ENCODE measurements at regions not wholly inside any gene's neighbourhood (a gene's known extent, or its start where the extent isn't known, plus 50 kb on each side); places are given as distances from the start of the nearest gene placed in this dataset.
"Not testable (repeated sequence)": the region's sequence is repeated elsewhere in the genome, so short reads cannot be mapped to it uniquely, and the experiment has no call there.

DNA sequence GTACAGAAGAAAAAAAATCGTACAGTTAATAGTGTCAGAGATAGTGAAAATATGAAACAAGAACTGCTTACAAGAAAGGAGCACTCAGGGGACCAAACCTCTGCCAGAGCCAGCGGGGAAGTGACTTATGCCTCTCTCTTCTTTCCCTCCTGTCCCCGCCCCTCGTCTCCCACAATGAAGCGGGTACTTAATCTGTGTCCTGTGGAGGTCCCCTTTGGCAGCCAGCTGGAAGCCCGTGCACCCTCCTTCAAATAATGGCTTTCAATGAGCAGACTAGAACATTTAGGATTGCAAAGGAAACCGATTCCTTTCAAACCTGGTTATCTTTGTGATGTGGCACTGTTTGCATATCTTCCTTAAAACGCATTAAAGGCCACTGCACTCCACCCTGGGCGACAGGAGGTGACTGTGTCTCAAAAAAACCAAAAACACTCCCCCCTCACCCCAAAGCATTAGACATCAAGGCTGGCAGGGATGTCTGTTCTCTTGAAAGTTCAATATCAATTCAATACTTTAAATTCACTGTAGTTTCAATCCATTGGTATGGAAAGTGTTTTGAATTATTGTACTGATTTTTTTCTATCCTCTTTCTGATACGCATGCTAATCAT, 51.7 kb downstream of the PPIAL4C start:
- DNase-seq: not testable (repeated sequence)

DNA sequence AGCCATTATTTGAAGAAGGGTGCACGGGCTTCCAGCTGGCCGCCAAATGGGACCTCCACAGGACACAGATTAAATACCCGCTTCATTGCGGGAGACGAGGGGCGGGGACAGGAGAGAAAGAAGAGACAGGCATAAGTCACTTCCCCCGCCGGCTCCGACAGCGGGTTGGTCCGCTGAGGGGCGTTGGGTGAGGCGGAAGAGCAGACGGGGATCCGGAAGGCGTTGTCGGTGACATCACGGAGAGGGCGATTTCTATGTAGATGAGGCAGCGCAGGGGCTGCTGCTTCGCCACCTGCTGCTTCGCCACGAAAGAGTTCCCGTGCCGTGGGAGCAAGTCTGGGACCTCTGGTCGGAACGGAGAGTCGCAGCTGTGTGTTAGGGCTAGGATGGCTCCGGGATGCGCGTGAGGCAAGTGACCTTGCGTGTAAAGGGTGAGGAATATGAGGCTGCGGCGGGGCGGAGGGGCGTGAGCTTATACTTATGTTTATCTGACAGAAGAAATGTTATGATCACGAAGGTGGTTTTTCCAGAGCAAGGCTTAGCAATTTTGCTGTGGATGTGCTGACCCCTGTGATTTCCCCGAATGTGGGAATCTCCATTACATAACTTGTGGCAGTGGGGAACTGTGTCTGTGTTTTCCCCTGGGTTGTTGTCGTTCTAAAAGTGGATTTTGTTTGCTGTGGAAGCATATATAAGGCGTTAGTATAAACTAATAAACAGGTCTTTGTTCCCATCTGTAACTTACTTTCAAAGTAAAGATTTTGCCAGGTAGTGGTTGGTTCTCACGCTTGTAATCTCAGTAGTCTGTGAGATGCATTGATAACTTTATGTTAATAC, 52.9 kb downstream of the PPIAL4C start:
- peak; percentile 87 for DNase-seq

DNA sequence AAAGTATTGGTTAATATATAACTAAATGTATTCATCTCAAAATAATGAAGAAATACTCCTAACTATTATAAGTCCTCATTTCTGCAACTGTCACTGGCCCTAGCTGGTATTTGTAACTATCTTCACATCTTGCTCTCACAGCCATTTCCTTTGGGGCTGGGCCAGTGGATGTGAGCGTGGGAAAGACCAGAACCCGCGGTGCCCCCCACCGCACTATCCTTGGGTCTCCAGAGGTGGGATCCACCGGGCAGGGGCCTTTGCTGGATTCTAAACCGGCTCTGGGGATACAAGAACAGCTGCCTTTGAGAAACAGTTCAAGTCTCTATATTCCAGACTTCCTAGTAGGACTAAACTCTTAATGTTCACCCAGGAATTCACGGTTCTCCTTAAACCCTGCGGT, 54.8 kb downstream of the PPIAL4C start:
- not testable (repeated sequence) for DNase-seq

DNA sequence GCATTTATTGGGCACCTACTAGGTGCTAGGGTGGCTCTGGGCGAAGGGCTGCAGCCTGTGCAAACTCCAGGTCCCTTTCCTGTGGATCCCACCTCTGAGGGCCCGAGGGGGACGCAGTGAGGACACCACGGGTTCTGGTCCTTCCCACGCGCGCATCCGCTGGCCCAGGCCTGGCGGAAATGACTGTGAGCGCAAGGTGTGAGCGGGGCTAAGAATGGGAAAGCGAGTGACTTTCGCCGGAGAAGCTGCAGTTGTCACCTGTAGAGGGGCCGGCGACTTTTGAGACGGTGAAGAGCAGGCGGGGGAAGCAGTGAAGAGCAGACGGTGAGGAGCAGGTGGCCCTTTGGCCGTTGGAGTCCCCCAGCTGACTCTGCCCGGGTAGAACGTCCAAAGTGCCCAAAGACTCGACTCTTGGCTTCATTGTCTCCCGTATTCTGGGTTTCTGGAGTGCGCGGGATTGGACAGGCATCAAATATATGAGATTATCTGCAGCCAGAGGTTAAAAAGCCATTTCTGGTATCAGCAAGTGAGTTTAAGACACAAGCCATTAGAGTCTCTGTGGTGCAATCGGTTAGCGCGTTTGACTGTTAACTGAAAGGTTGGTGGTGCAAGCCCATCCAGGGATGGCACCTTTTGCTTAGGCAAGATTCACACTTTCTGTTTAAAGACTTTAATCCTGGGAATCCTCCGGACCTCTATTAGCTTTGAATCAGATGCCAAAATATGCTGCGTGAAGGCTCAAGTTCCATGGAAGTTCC, 55.4 kb downstream of the PPIAL4C start:
- not testable (repeated sequence) for DNase-seq

DNA sequence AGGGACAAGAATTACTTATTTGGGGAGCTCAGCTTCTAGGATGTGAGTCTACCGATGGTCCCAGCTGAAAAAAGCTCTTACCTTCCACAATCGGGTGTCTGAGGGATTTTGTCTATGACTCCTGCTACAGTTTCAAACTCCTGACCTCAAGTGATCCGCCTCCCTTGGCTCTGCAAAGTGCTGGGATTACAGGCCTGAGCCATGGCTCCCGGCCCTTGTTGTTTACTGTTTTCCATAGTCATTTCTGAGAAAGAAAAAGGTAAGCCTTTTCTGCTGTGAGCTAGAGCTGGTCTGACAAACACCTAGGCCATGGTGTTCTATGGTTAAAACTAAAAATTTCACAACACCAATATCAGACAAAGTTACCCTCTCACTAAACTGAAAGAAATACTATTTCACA, 57.5 kb downstream of the PPIAL4C start:
- DNase-seq: not testable (repeated sequence)

DNA sequence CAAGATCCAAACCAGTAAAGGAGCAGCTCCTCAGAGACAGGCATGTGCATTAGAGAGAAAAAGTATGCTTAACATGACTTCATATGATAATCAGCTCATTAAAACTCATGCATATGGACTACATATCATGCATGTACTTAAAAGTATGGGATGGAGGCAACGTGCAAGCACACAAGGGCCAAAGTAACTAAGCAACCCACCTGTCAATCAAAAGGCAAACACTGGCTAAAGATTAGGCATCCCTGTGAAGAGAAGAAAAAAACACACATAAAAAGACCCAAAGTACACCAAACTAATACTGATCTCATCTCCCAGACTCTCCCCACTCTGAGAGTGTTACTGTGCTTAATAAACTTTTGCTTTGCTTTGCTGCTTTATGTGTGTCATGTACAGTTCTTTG, 61.2 kb downstream of the PPIAL4C start:
- DNase-seq: not testable (repeated sequence)

DNA sequence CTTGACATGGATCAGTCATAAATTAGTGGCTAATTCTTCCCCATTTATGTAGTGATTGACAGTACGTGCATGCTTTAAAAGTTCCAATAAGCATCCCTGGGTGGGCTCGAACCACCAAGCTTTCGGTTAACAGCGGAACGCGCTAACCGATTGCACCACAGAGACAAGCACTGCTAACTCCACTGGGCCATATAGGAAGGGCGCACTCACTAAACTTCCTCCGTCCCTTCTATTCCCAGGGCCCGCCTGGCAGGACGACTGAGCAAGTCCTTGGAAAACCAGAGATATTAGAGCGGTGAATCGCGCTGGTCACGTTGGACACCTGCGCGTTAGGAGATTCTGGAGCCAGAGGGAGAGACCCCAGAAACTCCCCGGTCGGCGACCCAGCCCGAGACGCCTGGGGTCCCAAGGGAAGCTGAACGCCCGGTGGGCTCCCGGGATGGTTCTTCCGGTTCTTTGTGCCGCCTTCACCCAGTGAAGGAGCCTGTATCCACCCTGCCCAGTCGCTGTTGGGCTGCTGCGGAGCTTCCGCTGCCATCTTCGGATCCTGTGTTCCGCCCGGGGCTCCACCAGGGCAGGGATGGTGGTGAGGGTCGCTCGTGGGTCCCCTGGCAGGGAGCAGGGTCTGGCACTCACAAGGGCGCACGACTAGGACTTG, 62.8 kb downstream of the PPIAL4C start:
- DNase-seq: not testable (repeated sequence)

DNA sequence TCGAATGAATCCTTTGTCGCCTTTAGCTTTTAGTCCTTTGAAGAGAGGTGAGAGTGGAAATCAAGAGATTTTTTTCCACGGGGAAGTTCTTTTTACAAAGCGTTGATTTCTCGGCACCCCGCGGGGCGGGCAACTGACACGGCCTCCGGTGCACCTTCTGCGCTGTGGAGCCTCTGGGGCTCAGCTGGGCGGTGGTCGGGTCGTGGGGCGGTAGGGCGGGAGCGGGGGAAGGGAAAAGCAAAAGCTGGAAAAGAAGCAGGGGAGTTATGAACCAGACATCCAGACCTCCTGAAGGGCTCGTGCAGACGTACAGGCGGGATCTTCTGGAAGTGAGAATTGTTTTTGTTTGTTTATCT, 63.3 kb downstream of the PPIAL4C start:
- DNase-seq: not testable (repeated sequence)

DNA sequence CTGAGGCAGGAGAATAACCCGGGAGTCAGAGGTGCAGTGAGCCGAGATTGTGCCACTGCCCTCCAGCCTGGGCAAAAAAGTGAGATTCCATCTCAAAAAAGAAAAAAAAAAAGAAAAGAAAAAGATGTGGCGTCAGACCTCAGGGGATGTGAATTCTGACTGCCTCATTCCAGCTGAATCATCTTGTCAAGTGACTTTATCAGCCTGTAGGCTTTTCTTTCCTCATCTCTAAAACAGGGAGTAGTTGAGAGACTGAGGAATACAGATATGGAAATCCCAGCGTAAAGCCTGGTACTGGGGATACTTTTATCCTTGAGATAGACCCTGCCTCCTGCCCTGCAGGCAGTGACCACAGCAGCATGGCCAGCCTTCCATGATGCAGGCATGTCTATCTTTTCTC, 74.1 kb downstream of the PPIAL4C start:
- not testable (repeated sequence) for DNase-seq

DNA sequence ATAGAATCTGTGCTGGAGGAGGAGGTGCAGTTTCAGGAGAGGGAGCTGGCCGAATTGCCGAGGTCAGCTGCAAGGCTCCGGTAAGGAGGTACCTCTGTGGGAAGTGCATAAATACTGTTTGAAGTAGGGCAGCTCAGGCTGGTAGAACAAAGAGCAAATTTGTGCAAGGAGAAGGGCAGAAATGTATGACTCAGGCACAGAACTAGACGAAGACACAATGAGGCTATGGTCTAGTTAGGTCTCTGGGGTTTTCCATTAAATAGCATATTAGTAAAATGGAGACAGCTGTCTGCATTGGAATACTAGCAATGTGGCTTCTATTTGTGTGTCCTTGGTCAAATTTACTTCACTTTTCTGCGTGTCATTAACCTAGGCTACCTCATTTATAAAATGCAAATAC, 74.5 kb downstream of the PPIAL4C start:
- not testable (repeated sequence) for DNase-seq

DNA sequence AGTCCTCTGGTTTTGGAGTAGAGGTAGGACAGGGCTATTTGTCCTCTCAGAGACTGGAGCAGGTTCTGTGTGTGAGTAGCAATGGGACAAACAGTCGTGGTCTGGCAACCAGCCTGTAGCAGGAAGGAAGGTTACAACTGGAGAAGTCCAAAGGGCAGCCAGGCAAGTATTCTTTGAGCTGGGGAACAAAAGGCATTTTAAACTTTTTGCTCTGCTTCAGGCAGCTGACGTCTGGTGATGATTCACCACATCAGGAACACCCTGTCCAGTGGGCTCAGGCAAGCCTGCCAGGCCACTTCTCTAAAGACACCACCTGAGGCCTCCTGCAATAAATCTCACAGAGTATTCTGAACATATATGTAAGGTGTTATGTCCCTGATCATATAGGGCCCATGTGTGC, 81.0 kb downstream of the PPIAL4C start:
- DNase-seq: not testable (repeated sequence)

DNA sequence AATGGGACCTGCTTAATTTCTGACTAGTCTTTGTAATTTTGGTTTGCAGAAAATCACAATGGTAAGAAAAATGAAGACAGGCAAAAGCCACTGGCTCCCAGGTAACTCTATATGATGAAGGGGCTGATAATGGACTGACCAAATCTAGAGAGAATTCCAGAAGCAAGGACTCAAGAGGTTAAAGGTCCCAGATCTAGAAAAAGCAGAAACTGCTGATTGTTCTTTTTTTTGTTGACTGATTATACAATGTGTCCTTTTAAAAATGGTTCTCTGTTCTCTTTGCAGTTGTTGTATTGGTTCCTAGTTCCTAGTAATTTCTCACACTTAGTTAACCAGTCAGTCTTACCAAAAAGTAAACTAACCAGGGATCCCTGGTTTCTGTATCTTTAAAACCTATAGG, 81.4 kb downstream of the PPIAL4C start:
- DNase-seq: not testable (repeated sequence)

DNA sequence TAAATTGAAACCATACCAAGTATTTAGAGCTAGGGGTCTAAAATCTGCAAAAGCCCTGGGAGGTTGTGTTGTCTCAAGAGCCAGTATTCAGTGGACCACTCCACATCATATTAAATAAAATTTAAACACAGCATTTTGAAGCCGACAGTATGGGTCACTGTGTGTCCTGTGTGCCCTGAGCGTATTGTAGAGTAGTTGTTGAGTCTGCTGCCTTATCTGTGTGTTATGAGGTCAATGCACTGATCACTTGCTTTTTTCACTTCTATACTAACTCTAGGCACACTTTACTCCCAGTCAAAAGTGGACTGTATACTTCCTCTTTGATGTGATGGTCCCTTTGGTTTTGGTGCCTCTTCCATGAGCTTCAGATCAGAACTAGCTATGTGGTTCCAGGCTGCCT, 81.9 kb downstream of the PPIAL4C start:
- DNase-seq: not testable (repeated sequence)

DNA sequence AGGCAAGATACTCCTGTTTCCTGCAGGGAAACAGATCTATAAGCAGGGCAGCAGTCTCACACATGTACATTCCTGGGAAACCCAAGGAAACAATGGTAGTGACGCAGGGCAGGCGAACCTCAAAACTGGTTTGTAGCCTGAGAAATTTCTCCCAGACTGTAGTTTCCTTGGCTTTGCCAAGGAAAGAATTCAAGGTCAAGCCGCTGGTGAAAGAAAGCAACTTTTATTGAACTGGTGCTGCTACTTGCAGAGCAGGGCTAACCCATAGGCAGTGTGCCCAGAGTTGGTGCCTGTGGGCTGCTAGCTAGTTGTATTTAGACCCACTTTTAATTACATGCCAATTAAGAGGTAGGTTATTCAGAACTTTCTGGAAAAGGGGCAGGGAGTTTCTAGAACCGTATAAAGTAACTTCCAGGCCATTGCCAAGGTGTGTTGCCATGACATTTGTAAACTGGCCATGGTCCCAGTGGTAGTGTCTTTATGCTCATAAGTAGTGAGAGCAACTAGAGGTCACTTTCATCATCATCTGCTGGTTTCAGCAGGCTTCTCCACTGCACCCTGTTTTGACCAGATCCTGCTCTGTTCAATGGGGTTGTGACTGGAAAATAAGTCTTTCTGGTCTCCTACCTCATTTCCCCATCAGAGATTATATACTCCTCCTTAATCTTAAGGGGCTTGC, 89.7 kb downstream of the PPIAL4C start:
- not testable (repeated sequence) for DNase-seq

DNA sequence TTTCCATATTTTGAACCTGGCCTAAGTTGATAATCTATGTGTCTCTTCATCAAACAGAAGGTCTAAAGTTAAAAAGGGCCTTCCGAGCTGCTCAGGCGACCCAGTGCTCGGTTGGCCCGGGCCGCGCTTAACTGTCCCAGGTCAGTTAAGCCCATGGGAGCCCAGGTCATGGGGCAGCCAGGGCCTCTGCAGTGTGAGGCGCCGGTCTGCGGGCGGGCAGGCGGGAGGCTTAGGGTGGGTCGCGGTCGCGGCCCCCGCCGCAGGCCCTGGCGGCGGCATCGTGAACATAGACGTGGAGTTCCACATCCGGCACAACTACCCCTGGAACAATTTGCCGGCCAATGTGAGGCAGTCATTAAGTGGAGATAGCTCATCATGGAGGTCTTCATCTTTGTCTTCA, 91.3 kb downstream of the PPIAL4C start:
- not testable (repeated sequence) for DNase-seq

DNA sequence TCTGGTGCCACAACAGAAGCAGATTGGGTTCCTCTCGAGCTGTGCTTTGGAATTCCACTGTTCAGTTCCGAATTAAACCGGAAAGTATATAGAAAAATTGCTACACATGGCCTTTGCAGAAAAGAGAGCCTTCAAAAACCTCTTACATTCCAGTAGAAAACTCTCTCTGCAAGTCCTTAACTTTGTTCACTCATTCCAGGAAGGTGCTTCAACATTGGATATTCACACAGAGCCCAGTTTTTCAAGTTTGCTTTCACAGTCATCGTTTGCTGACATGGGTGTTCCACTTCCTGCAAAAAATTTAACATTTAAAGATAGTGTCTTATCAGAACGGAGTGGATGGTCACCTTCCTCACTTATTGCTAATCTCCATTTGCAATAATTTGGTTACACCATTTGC, 93.7 kb downstream of the PPIAL4C start:
- not testable (repeated sequence) for DNase-seq

DNA sequence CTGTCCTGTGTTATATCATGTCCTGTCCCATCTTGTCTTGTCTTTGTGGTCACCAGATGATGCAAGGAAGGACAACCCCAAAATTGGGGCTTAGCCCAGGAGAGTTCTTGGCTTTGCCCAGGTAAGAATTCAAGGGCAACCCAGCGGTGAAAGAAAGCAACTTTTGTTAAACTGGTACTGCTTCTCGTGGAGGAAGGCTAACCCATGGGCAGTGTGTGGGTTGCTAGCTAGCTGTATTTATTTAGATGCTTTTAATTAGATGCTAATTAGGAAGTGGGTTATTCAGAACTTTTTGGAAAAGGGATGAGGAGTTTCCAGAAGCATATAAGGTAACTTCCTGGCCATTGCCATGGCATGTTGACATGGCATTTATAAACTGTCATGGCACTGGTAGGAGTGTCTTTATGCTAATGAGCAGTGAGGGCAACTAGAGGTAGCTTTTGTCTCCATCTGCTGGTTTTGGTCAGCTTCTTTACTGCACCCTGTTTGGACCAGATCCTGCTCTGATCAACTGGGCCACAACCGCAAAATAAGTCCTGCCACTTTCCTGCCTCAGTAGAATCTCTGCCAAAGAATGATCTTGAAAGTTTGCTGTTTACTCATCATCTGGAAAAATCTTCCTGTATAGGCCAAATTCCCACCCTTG, 95.8 kb upstream of the FCGR1A start:
- not testable (repeated sequence) for DNase-seq

DNA sequence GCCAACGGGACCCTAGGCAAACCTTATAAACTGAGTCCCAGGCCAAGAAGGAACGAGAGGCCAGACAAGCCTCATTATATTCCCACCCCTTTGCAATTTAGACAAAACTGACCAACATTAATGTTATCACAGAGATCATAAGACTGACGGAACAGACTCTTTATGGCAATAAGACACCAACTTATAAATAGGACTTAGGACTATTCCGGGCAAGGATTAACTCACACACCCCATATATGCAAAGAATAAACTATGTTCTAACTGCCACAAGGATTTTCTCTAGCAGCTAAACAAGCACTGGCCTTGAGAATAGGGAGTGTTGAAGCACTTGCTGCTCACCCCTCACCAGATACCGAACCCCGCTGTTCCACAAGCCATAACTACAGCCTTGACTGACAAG, 91.1 kb upstream of the FCGR1A start:
- DNase-seq: not testable (repeated sequence)

DNA sequence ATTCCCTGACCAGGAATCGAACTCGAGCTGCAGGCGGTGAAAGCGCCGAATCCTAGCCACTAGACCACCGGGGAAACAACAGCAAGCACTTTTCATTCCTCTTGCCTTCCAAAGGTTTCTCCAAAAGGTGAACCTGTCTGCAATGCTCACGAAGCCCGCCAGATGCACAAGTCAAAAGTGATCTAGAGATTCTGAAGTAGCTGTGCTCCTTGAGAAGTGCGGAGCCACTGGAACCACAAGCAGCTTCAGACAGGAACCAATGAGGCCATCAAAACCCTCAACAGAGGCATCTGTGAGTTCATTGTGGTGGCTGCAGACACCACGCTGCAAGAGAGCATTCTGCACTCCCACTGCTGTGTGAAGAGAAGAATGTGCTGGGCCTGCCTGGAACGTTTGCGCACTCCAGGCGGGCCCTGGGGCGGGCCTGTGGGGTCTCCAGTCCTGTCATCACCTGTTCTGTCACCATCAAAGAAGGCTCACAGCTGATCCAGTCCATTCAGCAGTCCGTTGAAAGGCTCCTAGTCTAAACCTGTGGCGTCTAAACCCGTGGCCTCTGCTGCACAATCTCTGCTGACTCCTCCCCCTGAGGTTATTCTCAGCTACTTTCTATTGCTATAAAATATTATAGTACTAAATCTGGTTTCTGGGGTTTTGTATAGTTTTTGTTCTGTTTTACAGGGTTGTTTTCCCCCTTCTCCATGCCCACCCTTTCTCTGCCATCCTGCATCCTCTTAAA, 89.5 kb upstream of the FCGR1A start:
- DNase-seq: not testable (repeated sequence)

DNA sequence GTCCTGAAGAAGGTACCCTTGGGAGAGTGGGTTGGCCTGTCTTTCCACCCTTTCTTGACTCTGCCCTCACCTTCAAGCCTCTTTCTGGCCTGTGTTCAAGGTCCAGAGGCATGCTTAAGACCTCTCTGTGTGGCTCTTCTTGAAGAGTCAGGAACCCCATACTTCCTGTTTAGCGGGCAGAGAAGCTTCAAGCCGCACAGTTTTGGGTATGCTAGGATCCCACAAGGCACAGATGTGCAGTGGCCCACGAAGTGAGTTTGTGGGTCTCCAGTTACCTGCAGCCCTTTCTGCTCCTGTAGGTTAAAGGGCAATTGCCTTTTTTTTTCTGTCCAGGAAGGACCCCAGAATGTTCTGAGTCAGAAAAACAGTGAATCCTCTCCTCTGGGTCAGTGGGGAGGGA, 87.4 kb upstream of the FCGR1A start:
- not testable (repeated sequence) for DNase-seq

DNA sequence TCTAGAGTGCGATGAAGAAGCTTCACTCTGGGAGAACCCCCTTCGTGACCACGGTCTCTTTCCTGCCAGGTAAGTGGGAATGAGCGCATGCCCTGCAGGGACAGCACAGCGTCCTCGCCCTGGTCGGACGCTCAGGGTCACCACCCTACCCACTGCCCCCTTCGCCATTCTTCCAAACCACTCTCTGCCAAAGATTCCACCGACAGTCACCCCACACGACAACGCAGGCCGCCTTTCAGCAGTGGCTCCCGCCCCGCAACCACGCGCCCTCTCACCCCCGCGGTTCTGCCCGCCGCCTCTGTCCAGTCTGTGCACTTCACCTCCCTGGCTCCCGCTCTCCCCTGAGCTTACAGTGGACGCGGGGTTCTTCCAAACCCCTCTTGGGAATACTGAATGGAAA, 82.3 kb upstream of the FCGR1A start:
- DNase-seq: not testable (repeated sequence)

Data from NCI-H1105 treated with DMSO at 0.1 percent for 48 hours (cell line).